Neural cell (in vitro differentiated cells): ENCODE measurements at regions not wholly inside any gene's neighbourhood (a gene's known extent, or its start where the extent isn't known, plus 50 kb on each side); places are given as distances from the start of the nearest gene placed in this dataset.
"Not testable (repeated sequence)": the region's sequence is repeated elsewhere in the genome, so short reads cannot be mapped to it uniquely, and the experiment has no call there.

Source experiments
- H2AFZ ChIP-seq: fragments of 200-600, 300-800 bp; sonication (generic), shearing (Covaris generic); 2 replicates; pipeline ENCODE4 v1.6.0; 2014; ENCODE audit warnings: low read depth, mild to moderate bottlenecking, antibody characterized with exemption, low read length, moderate library complexity
- H3F3A ChIP-seq: fragments of 200-600 bp; shearing (Covaris generic); 2 replicates; pipeline ENCODE4 v1.6.1; 2016; ENCODE audit warnings: mild to moderate bottlenecking, moderate library complexity, mixed read lengths, antibody characterized with exemption, low read length; ENCODE audit not compliant: insufficient read depth, poor library complexity, severe bottlenecking
- H3K27ac ChIP-seq: fragments of 200-600, 300-800 bp; sonication (generic), shearing (Covaris generic); 2 replicates; pipeline ENCODE4 v1.5.1; 2014; ENCODE audit warnings: mild to moderate bottlenecking, low read length, moderate library complexity
- H3K27me3 ChIP-seq: fragments of 300-800, 200-600 bp; sonication (generic), shearing (Covaris generic); 2 replicates; pipeline ENCODE4 v1.6.0; 2014; ENCODE audit warnings: mild to moderate bottlenecking, low read depth, low read length, moderate library complexity; ENCODE audit not compliant: insufficient read depth
- H3K36me3 ChIP-seq: fragments of 300-800, 200-600 bp; sonication (generic), shearing (Covaris generic); 2 replicates; pipeline ENCODE4 v1.5.1; 2014; ENCODE audit warnings: mild to moderate bottlenecking, antibody characterized with exemption, low read length, moderate library complexity; ENCODE audit not compliant: insufficient read depth
- H3K4me2 ChIP-seq: fragments of 300-800, 200-600 bp; sonication (generic), shearing (Covaris generic); 2 replicates; pipeline ENCODE4 v1.6.0; 2014; ENCODE audit warnings: mild to moderate bottlenecking, low read length
- H3K4me3 ChIP-seq: fragments of 300-800, 200-600 bp; sonication (generic), shearing (Covaris generic); 2 replicates; pipeline ENCODE4 v1.5.1; 2014; ENCODE audit warnings: mild to moderate bottlenecking, low read length, moderate library complexity
- H3K79me2 ChIP-seq: fragments of 200-600 bp; shearing (Covaris generic); replicated peaks from 2 replicates; pipeline ENCODE4 v1.6.0; 2014; ENCODE audit warnings: mild to moderate bottlenecking, low read length, moderate library complexity; ENCODE audit not compliant: insufficient read depth
- H3K9ac ChIP-seq: fragments of 300-800, 200-600 bp; sonication (generic), shearing (Covaris generic); 2 replicates; pipeline ENCODE4 v1.6.1; 2016; ENCODE audit warnings: mild to moderate bottlenecking, low read length, mixed read lengths
- H3K9me2 ChIP-seq: fragments of 200-600 bp; shearing (Covaris generic); 2 replicates; pipeline ENCODE4 v1.6.1; 2016; ENCODE audit warnings: mild to moderate bottlenecking, low read length, mixed read lengths; ENCODE audit not compliant: insufficient read depth
- H3K9me3 ChIP-seq: fragments of 200-600, 300-800 bp; sonication (generic), shearing (Covaris generic); 2 replicates; pipeline ENCODE4 v1.6.1; 2016; ENCODE audit warnings: mild to moderate bottlenecking, mixed run types, low read length, moderate library complexity, mixed read lengths
- H4K20me1 ChIP-seq: fragments of 200-600 bp; shearing (Covaris generic); 2 replicates; pipeline ENCODE4 v1.6.1; 2016; ENCODE audit warnings: mild to moderate bottlenecking, mixed run types; ENCODE audit not compliant: insufficient read depth
- EP300 ChIP-seq: fragments of 450-650 bp; conservative IDR thresholded peaks from 2 replicates; pipeline ENCODE4 v1.6.1; 2014; ENCODE audit warnings: antibody characterized with exemption, mild to moderate bottlenecking, moderate library complexity; ENCODE audit not compliant: poor library complexity, severe bottlenecking
- EZH2 ChIP-seq: fragments of 200-600, 300-800 bp; shearing (Covaris generic), sonication (generic); IDR thresholded peaks from 2 replicates; pipeline ENCODE4 v1.6.1; 2014; ENCODE audit warnings: antibody characterized with exemption, low read length, borderline replicate concordance, mild to moderate bottlenecking; ENCODE audit not compliant: insufficient read depth, poor library complexity, severe bottlenecking
- MXI1 ChIP-seq: fragments of 450-650 bp; conservative IDR thresholded peaks from 2 replicates; pipeline ENCODE4 v1.6.1; 2014; ENCODE audit warnings: antibody characterized with exemption, mild to moderate bottlenecking; ENCODE audit not compliant: poor library complexity, severe bottlenecking
- POLR2AphosphoS5 ChIP-seq: IDR thresholded peaks from 2 replicates; pipeline ENCODE4 v1.6.1; 2012
- RAD21 ChIP-seq: fragments of 450-650 bp; conservative IDR thresholded peaks from 2 replicates; pipeline ENCODE4 v1.6.1; 2014; ENCODE audit warnings: antibody characterized with exemption, mild to moderate bottlenecking, moderate library complexity
- SMC3 ChIP-seq: fragments of 450-650 bp; conservative IDR thresholded peaks from 2 replicates; pipeline ENCODE4 v1.6.1; 2014; ENCODE audit warnings: antibody characterized with exemption, mild to moderate bottlenecking, moderate library complexity; ENCODE audit not compliant: poor library complexity
- TAF1 ChIP-seq: IDR thresholded peaks from 2 replicates; pipeline ENCODE4 v1.6.1; 2012; ENCODE audit warnings: low read depth
- TF ChIP-seq, protein P1 (sequence below): fragments of 450-650 bp; IDR thresholded peaks from 2 replicates; pipeline ENCODE4 v1.5.1; 2014; ENCODE audit warnings: antibody characterized with exemption, mild to moderate bottlenecking, moderate library complexity; ENCODE audit not compliant: poor library complexity, severe bottlenecking
- TF ChIP-seq, protein P2 (sequence below): IDR thresholded peaks from 2 replicates; pipeline ENCODE4 v1.6.1; 2012; ENCODE audit warnings: borderline replicate concordance

DNA sequence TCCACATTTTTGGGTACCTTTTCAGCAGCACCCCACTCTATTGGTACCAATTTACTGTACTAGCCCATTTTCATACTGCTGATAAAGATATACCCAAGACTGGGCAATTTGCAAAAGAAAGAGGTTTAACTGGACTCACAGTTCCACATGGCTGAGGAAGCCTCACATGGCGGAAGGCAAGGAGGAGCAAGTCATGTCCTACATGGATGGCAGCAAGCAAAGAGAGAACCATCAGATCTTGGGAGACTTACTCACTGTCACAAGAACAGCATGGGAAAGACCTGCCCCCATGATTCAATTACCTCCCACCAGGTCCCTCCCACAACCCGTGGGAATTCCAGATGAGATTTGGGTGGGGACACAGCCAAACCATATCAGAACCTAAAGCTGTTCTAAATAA lies 58.5 kb upstream of the ATP5MC3 start:
- not testable (repeated sequence) for H3K4me2 ChIP-seq, H4K20me1 ChIP-seq, H3F3A ChIP-seq, H3K79me2 ChIP-seq, H3K9ac ChIP-seq, H3K27me3 ChIP-seq, H3K27ac ChIP-seq, H3K9me2 ChIP-seq, H3K36me3 ChIP-seq, H3K9me3 ChIP-seq, H3K4me3 ChIP-seq, H2AFZ ChIP-seq

DNA sequence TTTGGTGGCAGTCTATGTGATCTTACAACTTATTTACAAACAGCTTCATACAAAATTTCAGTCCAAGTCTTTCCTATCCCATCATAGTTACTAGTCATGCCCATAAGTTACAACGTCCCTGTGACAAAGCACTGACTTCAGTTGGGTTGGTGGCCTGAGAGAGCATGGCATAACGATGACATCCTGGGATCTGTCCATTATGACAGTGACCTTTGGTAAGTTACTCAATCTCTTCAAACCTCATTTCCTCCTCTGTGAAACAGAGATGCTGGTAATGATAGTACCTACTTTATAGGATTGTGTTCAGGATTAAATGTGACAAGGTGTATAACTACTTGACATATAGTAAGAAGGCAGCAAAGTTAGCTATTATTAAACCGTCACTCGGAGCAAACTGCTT lies 55.4 kb upstream of the ATP5MC3 start:
- Histone ChIP-seq H4K20me1 (no peaks in the 10 kb centered on the region), H3K27me3 (no peaks in the 10 kb centered on the region), H3K9ac (no peak overlapping the region), H3K4me3 (no peak overlapping the region), H3K79me2 (no peaks in the 10 kb centered on the region), H3K9me2 (no peaks in the 10 kb centered on the region), H3K36me3 (no peaks in the 10 kb centered on the region), H3K27ac (no peak overlapping the region), H3K4me2 (no peak overlapping the region), H3K9me3 (no peaks in the 10 kb centered on the region), H2AFZ (no peak overlapping the region), H3F3A (no peaks in the 10 kb centered on the region)
- TF ChIP-seq, protein P1, sequence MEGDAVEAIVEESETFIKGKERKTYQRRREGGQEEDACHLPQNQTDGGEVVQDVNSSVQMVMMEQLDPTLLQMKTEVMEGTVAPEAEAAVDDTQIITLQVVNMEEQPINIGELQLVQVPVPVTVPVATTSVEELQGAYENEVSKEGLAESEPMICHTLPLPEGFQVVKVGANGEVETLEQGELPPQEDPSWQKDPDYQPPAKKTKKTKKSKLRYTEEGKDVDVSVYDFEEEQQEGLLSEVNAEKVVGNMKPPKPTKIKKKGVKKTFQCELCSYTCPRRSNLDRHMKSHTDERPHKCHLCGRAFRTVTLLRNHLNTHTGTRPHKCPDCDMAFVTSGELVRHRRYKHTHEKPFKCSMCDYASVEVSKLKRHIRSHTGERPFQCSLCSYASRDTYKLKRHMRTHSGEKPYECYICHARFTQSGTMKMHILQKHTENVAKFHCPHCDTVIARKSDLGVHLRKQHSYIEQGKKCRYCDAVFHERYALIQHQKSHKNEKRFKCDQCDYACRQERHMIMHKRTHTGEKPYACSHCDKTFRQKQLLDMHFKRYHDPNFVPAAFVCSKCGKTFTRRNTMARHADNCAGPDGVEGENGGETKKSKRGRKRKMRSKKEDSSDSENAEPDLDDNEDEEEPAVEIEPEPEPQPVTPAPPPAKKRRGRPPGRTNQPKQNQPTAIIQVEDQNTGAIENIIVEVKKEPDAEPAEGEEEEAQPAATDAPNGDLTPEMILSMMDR = no peak
- TF ChIP-seq SMC3 = no peak
- no peak for TF ChIP-seq POLR2AphosphoS5
- no peak for TF ChIP-seq TAF1
- TF ChIP-seq EZH2 = no peak
- TF ChIP-seq, protein P2, sequence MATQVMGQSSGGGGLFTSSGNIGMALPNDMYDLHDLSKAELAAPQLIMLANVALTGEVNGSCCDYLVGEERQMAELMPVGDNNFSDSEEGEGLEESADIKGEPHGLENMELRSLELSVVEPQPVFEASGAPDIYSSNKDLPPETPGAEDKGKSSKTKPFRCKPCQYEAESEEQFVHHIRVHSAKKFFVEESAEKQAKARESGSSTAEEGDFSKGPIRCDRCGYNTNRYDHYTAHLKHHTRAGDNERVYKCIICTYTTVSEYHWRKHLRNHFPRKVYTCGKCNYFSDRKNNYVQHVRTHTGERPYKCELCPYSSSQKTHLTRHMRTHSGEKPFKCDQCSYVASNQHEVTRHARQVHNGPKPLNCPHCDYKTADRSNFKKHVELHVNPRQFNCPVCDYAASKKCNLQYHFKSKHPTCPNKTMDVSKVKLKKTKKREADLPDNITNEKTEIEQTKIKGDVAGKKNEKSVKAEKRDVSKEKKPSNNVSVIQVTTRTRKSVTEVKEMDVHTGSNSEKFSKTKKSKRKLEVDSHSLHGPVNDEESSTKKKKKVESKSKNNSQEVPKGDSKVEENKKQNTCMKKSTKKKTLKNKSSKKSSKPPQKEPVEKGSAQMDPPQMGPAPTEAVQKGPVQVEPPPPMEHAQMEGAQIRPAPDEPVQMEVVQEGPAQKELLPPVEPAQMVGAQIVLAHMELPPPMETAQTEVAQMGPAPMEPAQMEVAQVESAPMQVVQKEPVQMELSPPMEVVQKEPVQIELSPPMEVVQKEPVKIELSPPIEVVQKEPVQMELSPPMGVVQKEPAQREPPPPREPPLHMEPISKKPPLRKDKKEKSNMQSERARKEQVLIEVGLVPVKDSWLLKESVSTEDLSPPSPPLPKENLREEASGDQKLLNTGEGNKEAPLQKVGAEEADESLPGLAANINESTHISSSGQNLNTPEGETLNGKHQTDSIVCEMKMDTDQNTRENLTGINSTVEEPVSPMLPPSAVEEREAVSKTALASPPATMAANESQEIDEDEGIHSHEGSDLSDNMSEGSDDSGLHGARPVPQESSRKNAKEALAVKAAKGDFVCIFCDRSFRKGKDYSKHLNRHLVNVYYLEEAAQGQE = no peak
- TF ChIP-seq MXI1 = no peak
- TF ChIP-seq RAD21 = no peak
- TF ChIP-seq EP300 = no peak

DNA sequence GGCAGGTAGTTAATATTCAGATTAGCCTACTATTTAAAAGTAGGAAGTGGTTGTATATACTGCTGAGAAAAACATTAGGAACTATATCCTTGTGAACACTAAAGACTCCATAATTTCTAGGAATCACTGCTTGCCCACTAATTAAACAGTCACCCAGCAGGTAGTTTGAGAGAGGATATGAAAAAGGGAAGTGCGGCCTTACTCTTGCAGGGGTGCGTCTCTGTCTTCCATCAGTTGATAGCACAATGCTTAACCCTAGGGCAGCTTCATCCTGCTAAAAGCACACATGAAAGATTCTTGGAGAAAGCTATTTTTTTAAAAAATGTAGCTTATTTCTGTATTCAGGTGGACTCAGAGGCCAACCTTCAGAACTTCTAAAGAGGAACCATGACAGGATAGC lies 53.1 kb upstream of the ATP5MC3 start:
- Histone ChIP-seq H3K9ac (no peak overlapping the region), H3K27ac (no peak overlapping the region), H3K36me3 (no peaks in the 10 kb centered on the region), H4K20me1 (no peaks in the 10 kb centered on the region), H2AFZ (no peak overlapping the region), H3K9me3 (no peaks in the 10 kb centered on the region), H3K9me2 (no peaks in the 10 kb centered on the region), H3K79me2 (no peaks in the 10 kb centered on the region), H3K4me3 (no peak overlapping the region), H3F3A (no peaks in the 10 kb centered on the region), H3K27me3 (no peaks in the 10 kb centered on the region), H3K4me2 (no peak overlapping the region)
- TF ChIP-seq EP300 (no peak), MXI1 (no peak), TAF1 (no peak), POLR2AphosphoS5 (no peak), SMC3 (no peak), EZH2 (no peak), RAD21 (no peak)
- TF ChIP-seq, protein P1 = no peak
- TF ChIP-seq, protein P2 = no peak
